GM12878 (cell line): ENCODE measurements at regions not wholly inside any gene's neighbourhood (a gene's known extent, or its start where the extent isn't known, plus 50 kb on each side); places are given as distances from the start of the nearest gene placed in this dataset.

ENCODE experiments used
- ATAC-seq: fragments of 200-7000 bp; cut with Tn5 transposase; 3 replicates; pipeline ENCODE4 v1.9.1; 2020; ENCODE audit warnings: mild to moderate bottlenecking, moderate library complexity
- BruUV-seq: library from RNA; stranded (reverse); fragments of 400-500 nt; replicated peaks from 2 replicates; lab custom pipeline; 2021; lab: Mats Ljungman, UMichigan
- CTCF ChIA-PET: fragments of 300-600 bp; sonication (Branson Sonifier 250); formaldehyde crosslinking; extraction: SDS; loops from one replicate; lab custom pipeline; 2021; ENCODE audit warnings: inconsistent platforms; lab: Yijun Ruan, JAX
- POLR2A ChIA-PET: fragments of 350-600 bp; formaldehyde crosslinking; extraction: SDS; loops from one replicate; lab custom pipeline; 2021; ENCODE audit warnings: inconsistent platforms; lab: Charles Lee
- RAD21 ChIA-PET: fragments of 300-600 bp; sonication (Branson Sonifier 250); formaldehyde crosslinking; loops from one replicate; lab custom pipeline; 2023; ENCODE audit warnings: antibody characterized with exemption; ENCODE audit not compliant: unreplicated experiment; lab: Charles Lee
- SMC1A ChIA-PET: fragments of 300-600 bp; sonication (Branson Sonifier 250); formaldehyde crosslinking; loops from one replicate; lab custom pipeline; 2023; ENCODE audit not compliant: unreplicated experiment, uncharacterized antibody; lab: Charles Lee
- DNase-seq: peaks from one replicate; pipeline ENCODE4 v3.0.0-alpha.2; 2011; ENCODE audit warnings: low read depth, low spot score
- FAIRE-seq: peaks from 3 replicates; lab custom pipeline; 2011; peaks lifted over from hg19 to GRCh38; lab: Jason Lieb, UNC
- H2AFZ ChIP-seq: 2 replicates; pipeline ENCODE4 v1.6.0; 2011; ENCODE audit warnings: low read depth, low read length, control low read depth; ENCODE audit not compliant: control insufficient read depth
- H3K27ac ChIP-seq: 2 replicates; pipeline ENCODE4 v1.5.1; 2011; ENCODE audit warnings: control low read depth; ENCODE audit not compliant: control insufficient read depth, insufficient read depth
- H3K27me3 ChIP-seq, 2 experiments: replicated peaks in 1 of 2; 2 replicates each; pipeline versions ENCODE4 v1.6.0 to v1.6.1; 2011; ENCODE audit warnings: low read length in 1 of 2; ENCODE audit not compliant: control insufficient read depth in 2 of 2, insufficient read depth in 2 of 2
- H3K36me3 ChIP-seq, 2 experiments: 2 replicates each; pipeline ENCODE4 v1.5.1; 2011; ENCODE audit warnings: low read length in 1 of 2; ENCODE audit not compliant: control insufficient read depth in 2 of 2, insufficient read depth in 2 of 2
- H3K4me1 ChIP-seq: 2 replicates; pipeline ENCODE4 v1.6.1; 2011; ENCODE audit warnings: mild to moderate bottlenecking, low read length, moderate library complexity, mixed read lengths; ENCODE audit not compliant: control insufficient read depth, insufficient read depth
- H3K4me2 ChIP-seq: 2 replicates; pipeline ENCODE4 v1.6.0; 2011; ENCODE audit warnings: control low read depth; ENCODE audit not compliant: control insufficient read depth, insufficient read depth
- H3K4me3 ChIP-seq: fragments of 200-600 bp; sonication (generic); 2 replicates; pipeline ENCODE4 v1.5.1; 2016
- H3K79me2 ChIP-seq: 2 replicates; pipeline ENCODE4 v1.6.0; 2011; ENCODE audit warnings: low read length; ENCODE audit not compliant: control insufficient read depth, insufficient read depth
- H3K9ac ChIP-seq: 2 replicates; pipeline ENCODE4 v1.8.0; 2011; ENCODE audit warnings: low read length, control low read depth, mixed read lengths; ENCODE audit not compliant: control insufficient read depth, insufficient read depth
- H3K9me3 ChIP-seq: replicated peaks from 3 replicates; pipeline ENCODE4 v1.5.1; 2011; ENCODE audit warnings: mild to moderate bottlenecking, low read length; ENCODE audit not compliant: control insufficient read depth, insufficient read depth
- H4K20me1 ChIP-seq: 2 replicates; pipeline ENCODE4 v1.6.0; 2011; ENCODE audit not compliant: control insufficient read depth, insufficient read depth
- CEBPB ChIP-seq, 2 experiments: fragments of 150-350 bp in 1 of 2; IDR thresholded peaks; 2 replicates each; pipeline ENCODE4 v1.6.1; 2012 to 2014; ENCODE audit warnings: low read depth in 2 of 2, low read length in 2 of 2, borderline replicate concordance in 1 of 2, inconsistent platforms in 1 of 2
- CTCF ChIP-seq, 3 experiments: IDR thresholded peaks in 2 of 3; conservative IDR thresholded peaks in 1 of 3; 2 replicates each; pipeline ENCODE4 v1.5.1; 2011; ENCODE audit warnings: low read depth in 3 of 3, low read length in 3 of 3, mild to moderate bottlenecking in 3 of 3, control low read depth in 2 of 3, moderate library complexity in 2 of 3, inconsistent platforms in 1 of 3, mixed read lengths in 1 of 3; ENCODE audit not compliant: control insufficient read depth in 2 of 3, insufficient read depth in 1 of 3; ENCODE audit errors: extremely low read depth in 1 of 3
- HCFC1 ChIP-seq: fragments of 150-350 bp; IDR thresholded peaks from 2 replicates; pipeline ENCODE4 v1.6.1; 2014; ENCODE audit warnings: low read length
- MXI1 ChIP-seq: fragments of 150-350 bp; IDR thresholded peaks from 2 replicates; pipeline ENCODE4 v1.6.1; 2011; ENCODE audit warnings: low read depth, mild to moderate bottlenecking, inconsistent platforms, low read length, improper control_type of control experiment
- POLR2A ChIP-seq: IDR thresholded peaks from 2 replicates; pipeline ENCODE4 v1.6.1; 2011; ENCODE audit warnings: low read depth, mild to moderate bottlenecking, low read length
- SKIL ChIP-seq: fragments of 450-650 bp; IDR thresholded peaks from 2 replicates; pipeline ENCODE4 v1.6.1; 2017; ENCODE audit warnings: mild to moderate bottlenecking, low read depth, inconsistent platforms; ENCODE audit not compliant: poor library complexity, severe bottlenecking
- TCF3 ChIP-seq: IDR thresholded peaks from 2 replicates; pipeline ENCODE4 v1.6.1; 2012; ENCODE audit warnings: low read depth, mild to moderate bottlenecking, low read length, borderline replicate concordance; ENCODE audit not compliant: insufficient read depth
- ZBTB40 ChIP-seq: fragments of 450-650 bp; IDR thresholded peaks from 2 replicates; pipeline ENCODE4 v1.6.1; 2016; ENCODE audit warnings: mild to moderate bottlenecking, moderate library complexity, borderline replicate concordance
- WGBS: methylation state at CpG from one replicate; pipeline ENCODE4 v1.1.6; 2016; ENCODE audit warnings: low lambda C conversion rate; ENCODE audit not compliant: insufficient replicate concordance, insufficient coverage; ENCODE audit errors: missing lambda C conversion rate; 5-methylcytosine and 5-hydroxymethylcytosine counted together
- in situ Hi-C: fragments of 300-500 bp; cut with MboI; formaldehyde crosslinking; loops from 9 replicates; pipeline ENCODE4 v1.14.3; 2018; ENCODE audit warnings: mixed read lengths
- intact Hi-C: fragments of 100-400 bp; cut with micrococcal nuclease; formaldehyde crosslinking; loops from one replicate; pipeline ENCODE4 v1.14.2; 2022; ENCODE audit not compliant: unreplicated experiment

DNA sequence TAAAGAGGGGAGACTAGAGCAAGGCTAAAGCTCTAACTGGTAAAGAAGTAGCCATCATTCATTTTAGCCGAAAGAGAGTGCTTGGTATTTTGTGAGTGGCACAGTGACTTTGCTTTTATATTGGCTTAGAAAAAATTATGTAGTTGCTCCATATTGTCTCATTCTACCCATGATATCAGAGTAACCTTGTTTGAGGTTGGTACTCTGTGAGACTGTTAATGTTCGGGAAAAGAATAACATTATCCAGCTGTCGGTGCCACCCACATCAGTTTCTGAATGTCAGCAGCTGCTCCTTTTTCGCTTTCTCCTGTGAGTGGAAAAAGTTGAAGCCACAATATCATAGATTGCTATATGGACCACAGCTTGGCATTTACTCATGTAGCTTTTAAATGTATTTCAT lies 376.4 kb upstream of the KCNN2 start:
- H3K4me2 ChIP-seq: no peak overlapping the region
- no peaks in the 10 kb centered on the region for H3K79me2 ChIP-seq
- no peaks in the 10 kb centered on the region for H3K4me1 ChIP-seq
- no peak for DNase-seq
- H3K36me3 ChIP-seq: no peaks in the 10 kb centered on the region
- FAIRE-seq: no peak
- no peaks in the 10 kb centered on the region for H3K9me3 ChIP-seq
- no peaks in the 10 kb centered on the region for H4K20me1 ChIP-seq
- RAD21 ChIA-PET: no interaction called here
- in situ Hi-C loops (no loop called here), intact Hi-C loops (no loop called here)
- TF ChIP-seq HCFC1 (no peak), POLR2A (no peak)
- no peak for ATAC-seq
- H3K27ac ChIP-seq: no peak overlapping the region
- no peak overlapping the region for H3K4me3 ChIP-seq
- POLR2A ChIA-PET: no interaction called here
- no TSS peak for BruUV-seq
- CTCF ChIA-PET: no interaction called here
- H3K27me3 ChIP-seq: no peaks in the 10 kb centered on the region
- no peak overlapping the region for H3K9ac ChIP-seq
- H2AFZ ChIP-seq: no peak overlapping the region
- WGBS: 36% methylated on average over 4 of the region's 4 CpGs
- SMC1A ChIA-PET: no interaction called here

- 73% methylated on average over 6 of the region's 6 CpGs for WGBS
- FAIRE-seq: no peak
- CTCF ChIA-PET: interaction anchor here (1.2 kb wide), 1 partner anchor 13 kb away, joined by 3 read pairs; no protein-coding TSS in a partner anchor
- TF ChIP-seq CEBPB (IDR thresholded peaks at IDR 0.05; ENCODE audit: borderline replicate concordance in 1 of 2, low read depth in 2 of 2, low read length in 2 of 2): no peak
- TF ChIP-seq MXI1: no peak
- TF ChIP-seq CTCF (IDR thresholded peaks at IDR 0.05 in 2 of 3, conservative IDR thresholded peaks at IDR 0.05 in 1 of 3; ENCODE audit: control insufficient read depth in 2 of 3, extremely low read depth in 1 of 3, insufficient read depth in 1 of 3, low read depth in 3 of 3, low read length in 3 of 3): no peak
- no peak for TF ChIP-seq TCF3
- TF ChIP-seq SKIL: no peak
- TF ChIP-seq ZBTB40: no peak
Measured at GRCh38 chr5:113989278-113989912, 372.5 kb upstream of the KCNN2 start.

More at GRCh38 chr5:113989278-113989912, 372.5 kb upstream of the KCNN2 start:
- ChIA-PET RAD21 (no interaction called here), POLR2A (interaction anchor here (0.7 kb wide), 1 partner anchor 827 kb away, joined by 3 read pairs; no protein-coding TSS in a partner anchor), SMC1A (interaction anchor here (0.6 to 1.3 kb wide), 2 partner anchors 13 to 325 kb away, joined by 3 read pairs; no protein-coding TSS in a partner anchor)
- DNase-seq: no peak
- Histone ChIP-seq H3K9me3 (no peaks in the 10 kb centered on the region), H4K20me1 (no peaks in the 10 kb centered on the region), H3K27ac (no peak overlapping the region), H3K27me3 (no peaks in the 10 kb centered on the region), H3K4me3 (no peak overlapping the region), H3K79me2 (no peaks in the 10 kb centered on the region), H3K36me3 (no peaks in the 10 kb centered on the region), H3K4me2 (no peak overlapping the region), H2AFZ (no peak overlapping the region), H3K9ac (no peak overlapping the region), H3K4me1 (no peaks in the 10 kb centered on the region)
- in situ Hi-C loops: no loop called here
- ATAC-seq: no peak
- intact Hi-C loops: no loop called here
- BruUV-seq: no TSS peak
